Fibroblast of the aortic adventitia (primary cell): ENCODE measurements at regions not wholly inside any gene's neighbourhood (a gene's known extent, or its start where the extent isn't known, plus 50 kb on each side); places are given as distances from the start of the nearest gene placed in this dataset.

ENCODE experiments used
- DNase-seq: peaks from one replicate; pipeline ENCODE4 v3.0.0-alpha.2; 2010; ENCODE audit warnings: low read depth
- H3K4me3 ChIP-seq: 2 replicates; pipeline ENCODE4 v1.5.1; 2011; ENCODE audit warnings: low read depth, mild to moderate bottlenecking, control low read depth, low read length, moderate library complexity
- CTCF ChIP-seq: IDR thresholded peaks from 2 replicates; pipeline ENCODE4 v1.5.1; 2011; ENCODE audit warnings: mild to moderate bottlenecking, low read length, control low read depth, inconsistent platforms; ENCODE audit not compliant: insufficient read depth

- H3K4me3 ChIP-seq: no peak overlapping the region
- TF ChIP-seq CTCF: no peak
- peak; percentile 23 for DNase-seq
These were observed 131.8 kb downstream of the UNC5CL start for GRCh38 chr6:40907198-40907701.

- TF ChIP-seq CTCF: no peak
- peak; percentile 8 for DNase-seq
- H3K4me3 ChIP-seq: no peak overlapping the region
These were observed 132.3 kb downstream of the UNC5CL start for GRCh38 chr6:40906759-40907158.

GRCh38 chr6:40904583-40905194 is 134.3 kb downstream of the UNC5CL start:
- no peak for TF ChIP-seq CTCF
- H3K4me3 ChIP-seq: no peak overlapping the region
- DNase-seq: no peak

- no peak for DNase-seq
- TF ChIP-seq CTCF: no peak
- H3K4me3 ChIP-seq: no peak overlapping the region
These were observed 135.6 kb downstream of the UNC5CL start for GRCh38 chr6:40903456-40903855.

GRCh38 chr6:40901322-40902055 is 137.5 kb downstream of the UNC5CL start:
- no peak overlapping the region for H3K4me3 ChIP-seq
- DNase-seq: no peak
- no peak for TF ChIP-seq CTCF

- no peak for TF ChIP-seq CTCF
- no peak overlapping the region for H3K4me3 ChIP-seq
- peak; percentile 26 for DNase-seq
These were observed 138.2 kb downstream of the UNC5CL start for GRCh38 chr6:40900791-40901190.
